Loucy (cell line): ENCODE measurements at regions not wholly inside any gene's neighbourhood (a gene's known extent, or its start where the extent isn't known, plus 50 kb on each side); places are given as distances from the start of the nearest gene placed in this dataset.

Source experiments
- H2AFZ ChIP-seq: fragments of 200-600 bp; sonication (generic); 2 replicates; pipeline ENCODE4 v1.6.0; 2016; ENCODE audit warnings: antibody characterized with exemption, mild to moderate bottlenecking, low read length, moderate library complexity
- H3F3A ChIP-seq: fragments of 200-600 bp; 2 replicates; pipeline ENCODE4 v1.6.0; 2016; ENCODE audit warnings: antibody characterized with exemption, low read depth, mild to moderate bottlenecking
- H3K27me3 ChIP-seq: fragments of 200-600 bp; sonication (generic); 2 replicates; pipeline ENCODE4 v1.6.1; 2014; ENCODE audit warnings: low read length, mild to moderate bottlenecking; ENCODE audit not compliant: insufficient read depth, poor library complexity, severe bottlenecking
- H3K36me3 ChIP-seq: fragments of 200-600 bp; sonication (generic); 2 replicates; pipeline ENCODE4 v1.6.1; 2016; ENCODE audit warnings: low read length; ENCODE audit not compliant: insufficient read depth
- H3K4me1 ChIP-seq: fragments of 200-600 bp; sonication (generic); 2 replicates; pipeline ENCODE4 v1.5.1; 2014; ENCODE audit warnings: low read length, mild to moderate bottlenecking; ENCODE audit not compliant: insufficient read depth, poor library complexity, severe bottlenecking
- H3K4me2 ChIP-seq: fragments of 200-600 bp; sonication (generic); 2 replicates; pipeline ENCODE4 v1.6.0; 2014; ENCODE audit warnings: antibody characterized with exemption, low read length, low read depth, mild to moderate bottlenecking; ENCODE audit not compliant: poor library complexity, severe bottlenecking
- H3K4me3 ChIP-seq: fragments of 200-600 bp; sonication (generic); 2 replicates; pipeline ENCODE4 v1.5.1; 2014; ENCODE audit warnings: low read length, mild to moderate bottlenecking, mixed read lengths; ENCODE audit not compliant: poor library complexity, severe bottlenecking
- H3K79me2 ChIP-seq: fragments of 200-600 bp; sonication (generic); 2 replicates; pipeline ENCODE4 v1.6.1; 2014; ENCODE audit warnings: low read length; ENCODE audit not compliant: insufficient read depth
- H3K9ac ChIP-seq: fragments of 200-600 bp; sonication (generic); 2 replicates; pipeline ENCODE4 v1.6.0; 2014; ENCODE audit warnings: mild to moderate bottlenecking, low read depth, low read length, moderate library complexity; ENCODE audit not compliant: poor library complexity, severe bottlenecking
- H3K9me2 ChIP-seq: fragments of 200-600 bp; sonication (generic); replicated peaks from 2 replicates; pipeline ENCODE4 v1.6.1; 2016; ENCODE audit warnings: low read depth, low read length, mixed read lengths
- H3K9me3 ChIP-seq: fragments of 200-600 bp; sonication (generic); 2 replicates; pipeline ENCODE4 v1.6.1; 2014; ENCODE audit warnings: mild to moderate bottlenecking, antibody characterized with exemption, low read length, low read depth; ENCODE audit not compliant: insufficient read depth
- H4K20me1 ChIP-seq: fragments of 200-600 bp; sonication (generic); 2 replicates; pipeline ENCODE4 v1.6.0; 2014; ENCODE audit warnings: antibody characterized with exemption, low read length, mild to moderate bottlenecking; ENCODE audit not compliant: insufficient read depth, poor library complexity, severe bottlenecking
- CTCF ChIP-seq: fragments of 200-600 bp; sonication (generic); conservative IDR thresholded peaks from 2 replicates; pipeline ENCODE4 v1.5.1; 2014; ENCODE audit warnings: mild to moderate bottlenecking, antibody characterized with exemption, low read length
- EZH2phosphoT487 ChIP-seq: fragments of 200-600 bp; IDR thresholded peaks from 2 replicates; pipeline ENCODE4 v1.6.1; 2018; ENCODE audit warnings: antibody characterized with exemption, mild to moderate bottlenecking, moderate library complexity, borderline replicate concordance

GRCh38 chr1:228801068-228801467 is 65.8 kb downstream of the RHOU start:
- Histone ChIP-seq H3K79me2 (no peaks in the 10 kb centered on the region), H3K4me2 (no peak overlapping the region), H3K36me3 (no peaks in the 10 kb centered on the region), H4K20me1 (no peaks in the 10 kb centered on the region), H2AFZ (no peak overlapping the region), H3K4me1 (peaks cover 48% of the 10 kb centered on the region), H3K9me3 (no peaks in the 10 kb centered on the region), H3K9me2 (no peaks in the 10 kb centered on the region), H3F3A (no peaks in the 10 kb centered on the region), H3K4me3 (no peak overlapping the region), H3K9ac (no peak overlapping the region), H3K27me3 (no peaks in the 10 kb centered on the region)
- no peak for TF ChIP-seq CTCF
- no peak for TF ChIP-seq EZH2phosphoT487

GRCh38 chr1:228802386-228803220 is 67.3 kb downstream of the RHOU start:
- Histone ChIP-seq H3K4me2 (no peak overlapping the region), H3K4me3 (no peak overlapping the region), H3K9me2 (no peaks in the 10 kb centered on the region), H4K20me1 (no peaks in the 10 kb centered on the region), H3K4me1 (peaks cover 37% of the 10 kb centered on the region), H3K9ac (no peak overlapping the region), H3K36me3 (no peaks in the 10 kb centered on the region), H3K79me2 (no peaks in the 10 kb centered on the region), H3K27me3 (no peaks in the 10 kb centered on the region), H3F3A (no peaks in the 10 kb centered on the region), H2AFZ (no peak overlapping the region), H3K9me3 (no peaks in the 10 kb centered on the region)
- TF ChIP-seq CTCF (no peak), EZH2phosphoT487 (no peak)

- TF ChIP-seq CTCF (no peak), EZH2phosphoT487 (no peak)
- H3K4me1 ChIP-seq = peaks cover 29% of the 10 kb centered on the region
Measured at GRCh38 chr1:228803421-228803820, 68.1 kb downstream of the RHOU start.

More at GRCh38 chr1:228803421-228803820, 68.1 kb downstream of the RHOU start:
- H3K79me2 ChIP-seq = no peaks in the 10 kb centered on the region
- no peaks in the 10 kb centered on the region for H4K20me1 ChIP-seq
- H3K36me3 ChIP-seq = no peaks in the 10 kb centered on the region
- H3K4me3 ChIP-seq = no peak overlapping the region
- no peaks in the 10 kb centered on the region for H3K9me2 ChIP-seq
- no peak overlapping the region for H2AFZ ChIP-seq
- H3K4me2 ChIP-seq = no peak overlapping the region
- no peaks in the 10 kb centered on the region for H3K27me3 ChIP-seq
- no peak overlapping the region for H3K9ac ChIP-seq
- no peaks in the 10 kb centered on the region for H3F3A ChIP-seq
- H3K9me3 ChIP-seq = no peaks in the 10 kb centered on the region
